ENCODE measurements at regions not wholly inside any gene's neighbourhood (a gene's known extent, or its start where the extent isn't known, plus 50 kb on each side); places are given as distances from the start of the nearest gene placed in this dataset.

DNA sequence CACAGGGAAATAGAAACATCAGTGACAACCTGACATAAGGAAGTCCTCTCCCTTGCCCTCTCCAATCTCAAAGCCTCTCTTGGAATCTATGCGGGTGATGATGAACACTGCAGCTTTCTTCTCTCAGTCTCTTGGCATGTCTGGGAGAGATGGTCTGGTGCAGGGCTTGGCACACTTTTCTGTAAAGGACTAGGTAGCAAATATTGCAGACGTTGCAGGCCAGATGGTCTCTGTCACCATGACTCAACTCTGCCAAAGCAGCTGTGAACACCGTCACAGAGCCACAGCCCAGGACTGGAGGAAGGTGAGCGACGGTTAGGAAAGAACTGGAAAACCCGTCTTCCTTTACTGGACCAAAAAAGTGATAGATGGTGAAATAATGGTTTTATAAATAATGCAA lies 591.0 kb upstream of the TMEM132C start:
- DNase-seq (ENCODE audit: low read depth, low spot score) = no peak
- Histone ChIP-seq H3K36me3 (ENCODE audit: control insufficient read depth in 2 of 2, extremely low read depth in 1 of 2, insufficient read depth in 2 of 2, low read length in 2 of 2) (no peaks in the 10 kb centered on the region), H3K4me3 (replicated peaks in 1 of 3; ENCODE audit: insufficient read depth in 1 of 3, low read depth in 1 of 3, low read length in 3 of 3) (no peak overlapping the region), H3K4me1 (ENCODE audit: control insufficient read depth, extremely low read depth, insufficient read depth, low read length) (no peaks in the 10 kb centered on the region), H3K79me2 (ENCODE audit: control insufficient read depth, insufficient read depth, low read length) (no peaks in the 10 kb centered on the region), H3K9ac (replicated peaks; ENCODE audit: extremely low read depth, insufficient read depth, low read length) (no peak overlapping the region), H3K9me3 (replicated peaks; ENCODE audit: control insufficient read depth, insufficient read depth, low read length) (no peaks in the 10 kb centered on the region), H3K4me2 (ENCODE audit: insufficient read depth, low read length) (no peak overlapping the region), H3K9me1 (replicated peaks; ENCODE audit: control insufficient read depth, extremely low read depth, insufficient read depth, low read length) (no peaks in the 10 kb centered on the region), H4K20me1 (replicated peaks; ENCODE audit: control insufficient read depth, extremely low read depth, insufficient read depth, low read length) (no peaks in the 10 kb centered on the region), H3K27me3 (ENCODE audit: control insufficient read depth in 2 of 2, insufficient read depth in 2 of 2, low read length in 2 of 2) (no peaks in the 10 kb centered on the region), H3K27ac (ENCODE audit: insufficient read depth, low read depth, low read length) (no peak overlapping the region), H2AFZ (ENCODE audit: low read depth, low read length) (no peak overlapping the region)
- no TSS peak for BruUV-seq (replicated peaks)
- TF ChIP-seq EZH2 (IDR thresholded peaks at IDR 0.05; ENCODE audit: borderline replicate concordance, low read depth, low read length, severe bottlenecking) (no peak), POLR2A (IDR thresholded peaks at IDR 0.05; ENCODE audit: low read depth, low read length) (no peak), JUN (IDR thresholded peaks at IDR 0.05; ENCODE audit: borderline replicate concordance, insufficient read depth, insufficient read length, low read depth) (no peak)
- TF ChIP-seq, protein P1, sequence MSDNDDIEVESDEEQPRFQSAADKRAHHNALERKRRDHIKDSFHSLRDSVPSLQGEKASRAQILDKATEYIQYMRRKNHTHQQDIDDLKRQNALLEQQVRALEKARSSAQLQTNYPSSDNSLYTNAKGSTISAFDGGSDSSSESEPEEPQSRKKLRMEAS (IDR thresholded peaks at IDR 0.05; ENCODE audit: insufficient read depth, insufficient read length) = no peak
- CTCF ChIA-PET = no interaction called here
- FAIRE-seq = no peak
- dilution Hi-C loops (cut with MboI; ENCODE audit: extremely low pct_ligation_motif_present, low sequenced_read_pairs) = no loop called here
- POLR2A ChIA-PET = no interaction called here
- intact Hi-C loops (cut with micrococcal nuclease) = loop anchor here (2.0 kb wide), 1 partner anchor 1607 kb away; no protein-coding TSS in a partner anchor

DNA sequence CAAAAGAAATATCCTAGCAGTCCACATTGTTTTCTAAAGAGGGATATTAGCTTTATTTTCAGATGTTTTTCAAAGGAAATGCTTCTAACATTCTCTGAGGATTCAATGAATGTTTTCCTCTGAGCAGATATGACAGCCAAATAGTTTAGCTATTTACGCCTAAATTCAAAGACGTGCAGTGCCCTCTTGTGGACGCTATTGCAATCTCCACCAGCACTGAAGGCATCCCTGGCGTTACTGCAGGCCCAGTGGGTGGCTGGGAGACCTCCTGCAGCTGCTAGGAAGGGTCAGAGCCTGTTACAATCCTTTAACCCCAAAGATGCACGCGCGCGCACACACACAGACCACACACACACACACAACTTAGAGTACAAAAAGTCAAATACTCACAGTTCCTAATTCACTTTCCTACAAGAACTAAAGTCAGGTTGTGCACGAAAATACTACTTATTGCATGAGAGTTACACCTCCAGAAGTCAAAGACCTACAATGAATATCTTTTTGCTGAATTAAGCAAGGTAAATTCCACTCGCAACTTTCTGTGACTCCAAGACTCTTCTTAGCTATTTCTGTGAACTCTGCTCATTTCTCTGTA lies 589.3 kb upstream of the TMEM132C start:
- dilution Hi-C loops (cut with MboI; ENCODE audit: extremely low pct_ligation_motif_present, low sequenced_read_pairs) (no loop called here), intact Hi-C loops (cut with micrococcal nuclease) (loop anchor here (2.0 kb wide), 1 partner anchor 1609 kb away; no protein-coding TSS in a partner anchor)
- FAIRE-seq (no peak), DNase-seq (ENCODE audit: low read depth, low spot score) (peak; percentile 2)
- H2AFZ ChIP-seq (ENCODE audit: low read depth, low read length) = no peak overlapping the region
- no peaks in the 10 kb centered on the region for H3K36me3 ChIP-seq (ENCODE audit: control insufficient read depth in 2 of 2, extremely low read depth in 1 of 2, insufficient read depth in 2 of 2, low read length in 2 of 2)
- H3K27me3 ChIP-seq (ENCODE audit: control insufficient read depth in 2 of 2, insufficient read depth in 2 of 2, low read length in 2 of 2) = no peaks in the 10 kb centered on the region
- H3K9me1 ChIP-seq (replicated peaks; ENCODE audit: control insufficient read depth, extremely low read depth, insufficient read depth, low read length) = no peaks in the 10 kb centered on the region
- H3K9me3 ChIP-seq (replicated peaks; ENCODE audit: control insufficient read depth, insufficient read depth, low read length) = peaks cover 4% of the 10 kb centered on the region
- CTCF ChIA-PET = interaction anchor here (0.7 kb wide), 2 partner anchors 57 to 1607 kb away, joined by 3 to 4 read pairs; no protein-coding TSS in a partner anchor
- BruUV-seq (replicated peaks) = no TSS peak
- no peaks in the 10 kb centered on the region for H3K4me1 ChIP-seq (ENCODE audit: control insufficient read depth, extremely low read depth, insufficient read depth, low read length)
- H3K4me2 ChIP-seq (ENCODE audit: insufficient read depth, low read length) = no peak overlapping the region
- TF ChIP-seq, protein P2, sequence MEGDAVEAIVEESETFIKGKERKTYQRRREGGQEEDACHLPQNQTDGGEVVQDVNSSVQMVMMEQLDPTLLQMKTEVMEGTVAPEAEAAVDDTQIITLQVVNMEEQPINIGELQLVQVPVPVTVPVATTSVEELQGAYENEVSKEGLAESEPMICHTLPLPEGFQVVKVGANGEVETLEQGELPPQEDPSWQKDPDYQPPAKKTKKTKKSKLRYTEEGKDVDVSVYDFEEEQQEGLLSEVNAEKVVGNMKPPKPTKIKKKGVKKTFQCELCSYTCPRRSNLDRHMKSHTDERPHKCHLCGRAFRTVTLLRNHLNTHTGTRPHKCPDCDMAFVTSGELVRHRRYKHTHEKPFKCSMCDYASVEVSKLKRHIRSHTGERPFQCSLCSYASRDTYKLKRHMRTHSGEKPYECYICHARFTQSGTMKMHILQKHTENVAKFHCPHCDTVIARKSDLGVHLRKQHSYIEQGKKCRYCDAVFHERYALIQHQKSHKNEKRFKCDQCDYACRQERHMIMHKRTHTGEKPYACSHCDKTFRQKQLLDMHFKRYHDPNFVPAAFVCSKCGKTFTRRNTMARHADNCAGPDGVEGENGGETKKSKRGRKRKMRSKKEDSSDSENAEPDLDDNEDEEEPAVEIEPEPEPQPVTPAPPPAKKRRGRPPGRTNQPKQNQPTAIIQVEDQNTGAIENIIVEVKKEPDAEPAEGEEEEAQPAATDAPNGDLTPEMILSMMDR (IDR thresholded peaks at IDR 0.05; ENCODE audit: extremely low read depth in 1 of 2, insufficient read depth in 1 of 2, low read depth in 1 of 2, low read length in 2 of 2) = peak; percentile 18 to 22
- no peak for TF ChIP-seq FOS (IDR thresholded peaks at IDR 0.05; ENCODE audit: borderline replicate concordance, insufficient read depth, low read length)
- H3K27ac ChIP-seq (ENCODE audit: insufficient read depth, low read depth, low read length) = no peak overlapping the region
- no peak overlapping the region for H3K4me3 ChIP-seq (replicated peaks in 1 of 3; ENCODE audit: insufficient read depth in 1 of 3, low read depth in 1 of 3, low read length in 3 of 3)
- POLR2A ChIA-PET = no interaction called here
- no peaks in the 10 kb centered on the region for H4K20me1 ChIP-seq (replicated peaks; ENCODE audit: control insufficient read depth, extremely low read depth, insufficient read depth, low read length)
- no peaks in the 10 kb centered on the region for H3K79me2 ChIP-seq (ENCODE audit: control insufficient read depth, insufficient read depth, low read length)
- no peak overlapping the region for H3K9ac ChIP-seq (replicated peaks; ENCODE audit: extremely low read depth, insufficient read depth, low read length)

All from endothelial cell of umbilical vein (primary cell).